ENCODE measurements at regions not wholly inside any gene's neighbourhood (a gene's known extent, or its start where the extent isn't known, plus 50 kb on each side); places are given as distances from the start of the nearest gene placed in this dataset.

- Histone ChIP-seq H2BK5ac (ENCODE audit: insufficient read length, low read length) (no peak overlapping the region), H3K23ac (ENCODE audit: insufficient read length, low read depth, low read length) (no peak overlapping the region), H3K14ac (ENCODE audit: insufficient read depth, low read length) (no peak overlapping the region), H3K9ac (ENCODE audit: extremely low read depth, insufficient read length, low read length) (no peak overlapping the region), H3K79me2 (ENCODE audit: insufficient read depth, low read length) (no peaks in the 10 kb centered on the region), H3K27ac (ENCODE audit: insufficient read length, low read depth, low read length) (no peak overlapping the region), H3K4ac (ENCODE audit: low read depth, low read length) (no peak overlapping the region), H4K91ac (ENCODE audit: insufficient read length, low read depth, low read length) (no peak overlapping the region), H4K8ac (replicated peaks; ENCODE audit: insufficient read length, low read depth, low read length) (no peak overlapping the region), H2AK5ac (ENCODE audit: insufficient read length, low read length) (no peak overlapping the region), H2BK15ac (ENCODE audit: low read depth, low read length) (no peak overlapping the region), H3K4me2 (ENCODE audit: insufficient read depth, insufficient read length, low read length) (no peak overlapping the region), H2BK120ac (ENCODE audit: low read depth, low read length, poor library complexity, severe bottlenecking) (no peak overlapping the region), H2AFZ (ENCODE audit: low read length) (no peak overlapping the region), H2BK12ac (ENCODE audit: insufficient read length, low read depth, low read length) (no peak overlapping the region), H3K56ac (ENCODE audit: insufficient read length, low read depth, low read length) (no peak overlapping the region), H3K18ac (ENCODE audit: insufficient read length, low read depth, low read length) (no peak overlapping the region), H4K5ac (ENCODE audit: insufficient read length, low read depth, low read length) (no peak overlapping the region), H3K27me3 (ENCODE audit: insufficient read depth, low read length) (no peaks in the 10 kb centered on the region), H3K23me2 (ENCODE audit: insufficient read length, low read depth, low read length, poor library complexity, severe bottlenecking) (no peaks in the 10 kb centered on the region), H4K20me1 (ENCODE audit: control insufficient read depth, insufficient read depth, insufficient read length) (no peaks in the 10 kb centered on the region), H2BK20ac (ENCODE audit: low read depth, low read length, poor library complexity, severe bottlenecking) (no peak overlapping the region), H3T11ph (ENCODE audit: low read length) (no peak overlapping the region), H3K4me1 (ENCODE audit: insufficient read depth, low read length) (no peaks in the 10 kb centered on the region), H3K9me3 (ENCODE audit: control insufficient read depth, low read depth, low read length) (no peaks in the 10 kb centered on the region), H3K79me1 (ENCODE audit: insufficient read depth, low read depth, low read length, poor library complexity, severe bottlenecking) (no peaks in the 10 kb centered on the region)
- H3K27me3 Mint-ChIP-seq (ENCODE audit: low read depth), result no peaks in the 10 kb centered on the region
- H3K36me3 Mint-ChIP-seq (ENCODE audit: insufficient read depth in 1 of 3, low read depth in 3 of 3), result no peaks in the 10 kb centered on the region
- H3K27ac Mint-ChIP-seq, result no peak overlapping the region
- H3K9me3 Mint-ChIP-seq, result no peaks in the 10 kb centered on the region; a peak in 1 of 5 replicates
- no CpG with 5 or more reads among the region's 1 CpG for WGBS (ENCODE audit: extremely low coverage, insufficient read length, low lambda C conversion rate)
- no peak overlapping the region for H3K4me3 Mint-ChIP-seq
- TF ChIP-seq, protein P1, sequence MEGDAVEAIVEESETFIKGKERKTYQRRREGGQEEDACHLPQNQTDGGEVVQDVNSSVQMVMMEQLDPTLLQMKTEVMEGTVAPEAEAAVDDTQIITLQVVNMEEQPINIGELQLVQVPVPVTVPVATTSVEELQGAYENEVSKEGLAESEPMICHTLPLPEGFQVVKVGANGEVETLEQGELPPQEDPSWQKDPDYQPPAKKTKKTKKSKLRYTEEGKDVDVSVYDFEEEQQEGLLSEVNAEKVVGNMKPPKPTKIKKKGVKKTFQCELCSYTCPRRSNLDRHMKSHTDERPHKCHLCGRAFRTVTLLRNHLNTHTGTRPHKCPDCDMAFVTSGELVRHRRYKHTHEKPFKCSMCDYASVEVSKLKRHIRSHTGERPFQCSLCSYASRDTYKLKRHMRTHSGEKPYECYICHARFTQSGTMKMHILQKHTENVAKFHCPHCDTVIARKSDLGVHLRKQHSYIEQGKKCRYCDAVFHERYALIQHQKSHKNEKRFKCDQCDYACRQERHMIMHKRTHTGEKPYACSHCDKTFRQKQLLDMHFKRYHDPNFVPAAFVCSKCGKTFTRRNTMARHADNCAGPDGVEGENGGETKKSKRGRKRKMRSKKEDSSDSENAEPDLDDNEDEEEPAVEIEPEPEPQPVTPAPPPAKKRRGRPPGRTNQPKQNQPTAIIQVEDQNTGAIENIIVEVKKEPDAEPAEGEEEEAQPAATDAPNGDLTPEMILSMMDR (conservative IDR thresholded peaks at IDR 0.05), result no peak
- DNase-seq, result no peak
- no peaks in the 10 kb centered on the region for H3K4me1 Mint-ChIP-seq
Observed at GRCh38 chr4:63302078-63302477, 1107.2 kb downstream of the TECRL start.

Data from H9 (cell line).